ENCODE measurements at regions not wholly inside any gene's neighbourhood (a gene's known extent, or its start where the extent isn't known, plus 50 kb on each side); places are given as distances from the start of the nearest gene placed in this dataset.

DNA sequence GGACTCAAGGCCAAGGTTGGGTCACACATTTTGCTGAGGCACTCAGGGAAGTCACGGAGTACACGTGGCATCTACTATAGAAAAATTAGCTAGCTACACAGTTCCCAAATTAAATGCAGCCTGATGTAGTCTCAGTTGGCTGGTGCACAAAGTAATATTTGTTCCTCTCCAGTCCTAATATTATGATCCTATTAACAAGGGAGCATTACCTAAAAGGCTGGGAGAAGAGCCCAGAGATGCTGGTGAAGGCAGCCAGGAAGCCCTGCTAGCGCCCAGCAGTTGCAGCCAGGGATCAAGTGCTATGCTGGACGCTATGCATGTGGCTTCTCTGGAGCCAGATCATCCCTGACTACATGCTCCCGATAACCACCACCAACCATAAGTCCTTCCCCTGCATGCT, 88.0 kb upstream of the GSC start:
- H3K4me3 ChIP-seq (ENCODE audit: low read length in 2 of 2), result no peak overlapping the region
- H3K27me3 ChIP-seq (ENCODE audit: control insufficient read depth in 2 of 2, insufficient read depth in 2 of 2, low read length in 2 of 2), result peaks cover 0 to 4% of the 10 kb centered on the region in 2 donors
- no peaks in the 10 kb centered on the region for H3K36me3 ChIP-seq (ENCODE audit: control insufficient read depth in 2 of 2, insufficient read depth in 2 of 2, low read length in 2 of 2)

GRCh38 chr14:94853920-94854319, 84.0 kb upstream of the GSC start:
- H3K4me3 ChIP-seq (ENCODE audit: low read length in 2 of 2), result no peak overlapping the region
- H3K36me3 ChIP-seq (ENCODE audit: control insufficient read depth in 2 of 2, insufficient read depth in 2 of 2, low read length in 2 of 2), result no peaks in the 10 kb centered on the region
- no peaks in the 10 kb centered on the region for H3K9me3 ChIP-seq (ENCODE audit: control insufficient read depth in 2 of 2, low read length in 2 of 2)
- H3K4me1 ChIP-seq (ENCODE audit: control insufficient read depth in 2 of 2, insufficient read depth in 2 of 2, low read length in 2 of 2), result peaks cover 0 to 5% of the 10 kb centered on the region in 2 donors
- peaks cover 0 to 4% of the 10 kb centered on the region in 2 donors for H3K27me3 ChIP-seq (ENCODE audit: control insufficient read depth in 2 of 2, insufficient read depth in 2 of 2, low read length in 2 of 2)
- H3K9ac ChIP-seq (ENCODE audit: low read depth in 1 of 2, low read length in 2 of 2), result no peak overlapping the region
- no peak overlapping the region for H3K27ac ChIP-seq (ENCODE audit: low read depth in 2 of 2, low read length in 2 of 2)

More for the DNA sequence above, 88.0 kb upstream of the GSC start:
- H3K27ac ChIP-seq (ENCODE audit: low read depth in 2 of 2, low read length in 2 of 2), result no peak overlapping the region
- no peaks in the 10 kb centered on the region for H3K9me3 ChIP-seq (ENCODE audit: control insufficient read depth in 2 of 2, low read length in 2 of 2)
- H3K9ac ChIP-seq (ENCODE audit: low read depth in 1 of 2, low read length in 2 of 2), result no peak overlapping the region
- H3K4me1 ChIP-seq (ENCODE audit: control insufficient read depth in 2 of 2, insufficient read depth in 2 of 2, low read length in 2 of 2), result no peaks in the 10 kb centered on the region

DNA sequence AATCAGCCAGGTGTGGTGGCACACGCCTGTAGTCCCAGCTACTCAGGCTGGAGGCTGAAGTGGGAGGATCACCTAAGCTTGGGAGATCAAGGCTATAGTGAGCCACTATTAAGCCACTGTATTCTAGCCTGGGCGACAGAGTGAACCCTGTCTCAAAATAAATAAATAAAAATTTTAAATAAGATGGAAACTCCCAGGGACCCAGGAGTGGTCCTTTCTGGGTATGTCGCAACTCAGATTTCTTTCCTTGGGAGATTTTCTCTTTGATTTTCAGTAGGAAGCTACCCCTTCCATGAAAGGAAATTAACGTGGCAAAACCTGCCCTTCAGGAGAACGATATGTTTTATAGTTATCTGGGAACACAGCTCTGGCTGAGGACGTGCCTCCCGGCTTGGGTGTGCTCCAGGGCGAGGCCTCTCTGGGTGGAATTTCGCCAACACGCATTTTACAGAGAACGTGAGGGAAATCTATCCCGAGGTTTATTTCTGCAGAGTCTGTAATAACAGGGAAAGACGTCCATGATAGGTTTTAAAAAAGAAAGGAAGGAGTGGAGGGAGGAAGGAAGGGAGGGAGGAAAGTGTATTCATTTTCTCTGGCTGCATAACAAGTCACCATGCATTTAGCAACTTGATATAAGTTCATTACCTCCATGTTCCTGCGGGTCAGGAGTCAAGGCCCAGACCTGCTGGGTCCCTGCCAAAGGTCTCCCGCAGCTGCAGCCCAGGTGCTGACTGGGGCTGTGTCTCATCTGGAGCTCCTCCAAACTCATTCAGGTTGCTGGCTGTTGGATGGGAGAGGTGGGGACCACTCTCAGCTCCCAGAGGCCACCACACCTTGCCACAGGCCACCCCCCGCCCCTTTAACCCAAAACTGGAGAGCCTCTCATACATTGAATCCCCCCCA, 80.6 kb upstream of the GSC start:
- no peaks in the 10 kb centered on the region for H3K36me3 ChIP-seq (ENCODE audit: control insufficient read depth in 2 of 2, insufficient read depth in 2 of 2, low read length in 2 of 2)
- H3K27me3 ChIP-seq (ENCODE audit: control insufficient read depth in 2 of 2, insufficient read depth in 2 of 2, low read length in 2 of 2), result no peaks in the 10 kb centered on the region
- no peaks in the 10 kb centered on the region for H3K9me3 ChIP-seq (ENCODE audit: control insufficient read depth in 2 of 2, low read length in 2 of 2)
- H3K4me3 ChIP-seq (ENCODE audit: low read length in 2 of 2), result no peak overlapping the region
- no peak overlapping the region for H3K9ac ChIP-seq (ENCODE audit: low read depth in 1 of 2, low read length in 2 of 2)
- peak overlapping the region in 1 of 2 donors; percentile 36 for H3K27ac ChIP-seq (ENCODE audit: low read depth in 2 of 2, low read length in 2 of 2)
- peaks cover 0 to 5% of the 10 kb centered on the region in 2 donors for H3K4me1 ChIP-seq (ENCODE audit: control insufficient read depth in 2 of 2, insufficient read depth in 2 of 2, low read length in 2 of 2)

- H3K9me3 ChIP-seq (ENCODE audit: control insufficient read depth in 2 of 2, low read length in 2 of 2), result no peaks in the 10 kb centered on the region
- H3K27ac ChIP-seq (ENCODE audit: low read depth in 2 of 2, low read length in 2 of 2), result no peak overlapping the region
- no peak overlapping the region for H3K9ac ChIP-seq (ENCODE audit: low read depth in 1 of 2, low read length in 2 of 2)
- H3K4me3 ChIP-seq (ENCODE audit: low read length in 2 of 2), result no peak overlapping the region
- H3K4me1 ChIP-seq (ENCODE audit: control insufficient read depth in 2 of 2, insufficient read depth in 2 of 2, low read length in 2 of 2), result no peaks in the 10 kb centered on the region
- H3K27me3 ChIP-seq (ENCODE audit: control insufficient read depth in 2 of 2, insufficient read depth in 2 of 2, low read length in 2 of 2), result no peaks in the 10 kb centered on the region
- H3K36me3 ChIP-seq (ENCODE audit: control insufficient read depth in 2 of 2, insufficient read depth in 2 of 2, low read length in 2 of 2), result no peaks in the 10 kb centered on the region
Measured at GRCh38 chr14:94844593-94845152, 74.8 kb upstream of the GSC start.

- peaks cover 0 to 2% of the 10 kb centered on the region in 2 donors for H3K27me3 ChIP-seq (ENCODE audit: control insufficient read depth in 2 of 2, insufficient read depth in 2 of 2, low read length in 2 of 2)
- no peaks in the 10 kb centered on the region for H3K36me3 ChIP-seq (ENCODE audit: control insufficient read depth in 2 of 2, insufficient read depth in 2 of 2, low read length in 2 of 2)
- no peak overlapping the region for H3K9ac ChIP-seq (ENCODE audit: low read depth in 1 of 2, low read length in 2 of 2)
- no peaks in the 10 kb centered on the region for H3K4me1 ChIP-seq (ENCODE audit: control insufficient read depth in 2 of 2, insufficient read depth in 2 of 2, low read length in 2 of 2)
- H3K9me3 ChIP-seq (ENCODE audit: control insufficient read depth in 2 of 2, low read length in 2 of 2), result no peaks in the 10 kb centered on the region
- no peak overlapping the region for H3K27ac ChIP-seq (ENCODE audit: low read depth in 2 of 2, low read length in 2 of 2)
- no peak overlapping the region for H3K4me3 ChIP-seq (ENCODE audit: low read length in 2 of 2)
Measured at GRCh38 chr14:94840467-94840866, 70.6 kb upstream of the GSC start.

GRCh38 chr14:94839348-94839747, 69.4 kb upstream of the GSC start:
- no peaks in the 10 kb centered on the region for H3K9me3 ChIP-seq (ENCODE audit: control insufficient read depth in 2 of 2, low read length in 2 of 2)
- no peak overlapping the region for H3K4me3 ChIP-seq (ENCODE audit: low read length in 2 of 2)
- H3K27me3 ChIP-seq (ENCODE audit: control insufficient read depth in 2 of 2, insufficient read depth in 2 of 2, low read length in 2 of 2), result peaks cover 0 to 2% of the 10 kb centered on the region in 2 donors
- no peaks in the 10 kb centered on the region for H3K4me1 ChIP-seq (ENCODE audit: control insufficient read depth in 2 of 2, insufficient read depth in 2 of 2, low read length in 2 of 2)
- no peaks in the 10 kb centered on the region for H3K36me3 ChIP-seq (ENCODE audit: control insufficient read depth in 2 of 2, insufficient read depth in 2 of 2, low read length in 2 of 2)
- H3K27ac ChIP-seq (ENCODE audit: low read depth in 2 of 2, low read length in 2 of 2), result no peak overlapping the region
- no peak overlapping the region for H3K9ac ChIP-seq (ENCODE audit: low read depth in 1 of 2, low read length in 2 of 2)

DNA sequence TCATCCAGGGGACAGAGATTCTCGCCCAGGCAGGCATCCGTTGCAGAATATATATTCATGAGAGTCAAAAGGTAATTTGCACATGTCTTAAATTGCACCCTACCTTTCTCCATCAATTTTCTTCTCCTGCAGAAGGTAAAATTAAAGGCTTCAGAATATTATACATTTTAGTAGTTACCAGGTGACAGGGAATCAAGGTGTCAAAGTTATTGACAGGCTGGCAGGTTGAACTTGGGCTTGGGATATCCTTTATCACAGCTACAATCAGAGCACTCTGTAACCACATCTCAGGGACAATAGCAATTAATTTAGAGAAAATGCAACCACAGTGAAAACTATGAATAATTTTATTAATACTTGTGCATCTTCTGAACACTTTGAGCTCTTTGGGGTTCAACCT, 66.9 kb upstream of the GSC start:
- peaks cover 0 to 2% of the 10 kb centered on the region in 2 donors for H3K27me3 ChIP-seq (ENCODE audit: control insufficient read depth in 2 of 2, insufficient read depth in 2 of 2, low read length in 2 of 2)
- H3K9ac ChIP-seq (ENCODE audit: low read depth in 1 of 2, low read length in 2 of 2), result no peak overlapping the region
- H3K4me1 ChIP-seq (ENCODE audit: control insufficient read depth in 2 of 2, insufficient read depth in 2 of 2, low read length in 2 of 2), result no peaks in the 10 kb centered on the region
- no peaks in the 10 kb centered on the region for H3K9me3 ChIP-seq (ENCODE audit: control insufficient read depth in 2 of 2, low read length in 2 of 2)
- H3K4me3 ChIP-seq (ENCODE audit: low read length in 2 of 2), result no peak overlapping the region
- no peaks in the 10 kb centered on the region for H3K36me3 ChIP-seq (ENCODE audit: control insufficient read depth in 2 of 2, insufficient read depth in 2 of 2, low read length in 2 of 2)
- no peak overlapping the region for H3K27ac ChIP-seq (ENCODE audit: low read depth in 2 of 2, low read length in 2 of 2)

DNA sequence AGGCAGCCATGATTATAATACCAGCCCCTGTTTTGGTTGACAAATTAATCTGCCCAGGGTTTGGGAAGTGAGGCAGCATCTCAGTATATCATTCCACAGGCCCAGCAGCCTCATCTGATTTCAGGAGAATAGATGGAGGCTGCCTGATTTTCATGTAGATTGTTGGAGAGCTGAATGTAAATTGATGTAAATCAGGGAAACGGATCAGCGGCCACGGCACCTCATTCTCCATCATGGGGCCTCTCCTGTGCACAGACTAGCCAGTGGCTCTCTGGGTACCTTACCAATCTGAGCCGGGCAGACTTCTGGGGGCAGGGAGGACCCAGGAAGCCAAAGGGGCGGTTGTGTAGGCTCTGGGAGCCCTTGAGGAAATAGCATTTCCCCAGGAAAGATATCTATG, 63.7 kb upstream of the GSC start:
- no peaks in the 10 kb centered on the region for H3K4me1 ChIP-seq (ENCODE audit: control insufficient read depth in 2 of 2, insufficient read depth in 2 of 2, low read length in 2 of 2)
- no peak overlapping the region for H3K9ac ChIP-seq (ENCODE audit: low read depth in 1 of 2, low read length in 2 of 2)
- H3K27ac ChIP-seq (ENCODE audit: low read depth in 2 of 2, low read length in 2 of 2), result no peak overlapping the region
- peaks cover 0 to 2% of the 10 kb centered on the region in 2 donors for H3K27me3 ChIP-seq (ENCODE audit: control insufficient read depth in 2 of 2, insufficient read depth in 2 of 2, low read length in 2 of 2)
- no peaks in the 10 kb centered on the region for H3K36me3 ChIP-seq (ENCODE audit: control insufficient read depth in 2 of 2, insufficient read depth in 2 of 2, low read length in 2 of 2)
- no peak overlapping the region for H3K4me3 ChIP-seq (ENCODE audit: low read length in 2 of 2)
- H3K9me3 ChIP-seq (ENCODE audit: control insufficient read depth in 2 of 2, low read length in 2 of 2), result no peaks in the 10 kb centered on the region

GRCh38 chr14:94831085-94831484, 61.2 kb upstream of the GSC start:
- Histone ChIP-seq H3K27me3 (ENCODE audit: control insufficient read depth in 2 of 2, insufficient read depth in 2 of 2, low read length in 2 of 2) (no peaks in the 10 kb centered on the region), H3K4me1 (ENCODE audit: control insufficient read depth in 2 of 2, insufficient read depth in 2 of 2, low read length in 2 of 2) (no peaks in the 10 kb centered on the region), H3K9me3 (ENCODE audit: control insufficient read depth in 2 of 2, low read length in 2 of 2) (no peaks in the 10 kb centered on the region), H3K4me3 (ENCODE audit: low read length in 2 of 2) (no peak overlapping the region), H3K36me3 (ENCODE audit: control insufficient read depth in 2 of 2, insufficient read depth in 2 of 2, low read length in 2 of 2) (no peaks in the 10 kb centered on the region), H3K9ac (ENCODE audit: low read depth in 1 of 2, low read length in 2 of 2) (no peak overlapping the region), H3K27ac (ENCODE audit: low read depth in 2 of 2, low read length in 2 of 2) (no peak overlapping the region)

DNA sequence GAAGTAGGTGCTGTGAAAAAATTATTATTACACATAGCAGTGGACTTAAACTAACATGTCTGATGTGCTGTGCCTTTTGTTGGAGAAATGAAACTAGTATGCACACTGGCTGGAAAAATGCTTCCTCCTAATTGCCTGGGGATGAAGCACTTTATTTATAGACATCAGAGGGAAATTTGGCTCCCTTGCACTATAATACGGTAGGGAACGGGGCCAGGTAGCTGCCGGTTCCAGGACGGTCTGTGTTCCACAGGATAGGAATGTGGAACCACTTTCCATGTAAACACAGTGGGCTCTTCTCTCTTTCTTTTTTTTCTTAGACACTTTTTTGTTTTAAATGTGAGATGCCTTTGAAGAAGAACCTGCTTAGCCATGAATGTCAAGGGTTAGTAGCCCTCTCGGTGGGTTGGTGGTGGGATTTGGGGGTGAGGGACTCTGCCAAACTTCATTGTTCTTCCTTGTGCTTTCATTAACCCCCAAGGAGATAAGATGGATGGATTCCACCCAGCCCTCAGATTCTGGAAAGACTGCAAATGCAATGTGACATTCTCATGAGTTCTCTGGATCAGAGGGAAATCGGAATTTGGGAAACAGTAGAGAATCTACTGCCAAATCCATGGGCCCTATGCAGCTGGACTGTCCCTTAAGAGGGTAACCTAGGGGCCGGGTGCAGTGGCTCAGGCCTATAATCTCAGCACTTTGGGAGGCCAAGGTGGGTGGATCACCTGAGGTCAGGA, 58.0 kb upstream of the GSC start:
- Histone ChIP-seq H3K4me1 (ENCODE audit: control insufficient read depth in 2 of 2, insufficient read depth in 2 of 2, low read length in 2 of 2) (no peaks in the 10 kb centered on the region), H3K36me3 (ENCODE audit: control insufficient read depth in 2 of 2, insufficient read depth in 2 of 2, low read length in 2 of 2) (no peaks in the 10 kb centered on the region), H3K9me3 (ENCODE audit: control insufficient read depth in 2 of 2, low read length in 2 of 2) (no peaks in the 10 kb centered on the region), H3K27ac (ENCODE audit: low read depth in 2 of 2, low read length in 2 of 2) (no peak overlapping the region), H3K27me3 (ENCODE audit: control insufficient read depth in 2 of 2, insufficient read depth in 2 of 2, low read length in 2 of 2) (no peaks in the 10 kb centered on the region), H3K9ac (ENCODE audit: low read depth in 1 of 2, low read length in 2 of 2) (no peak overlapping the region), H3K4me3 (ENCODE audit: low read length in 2 of 2) (no peak overlapping the region)
